ENCODE measurements at regions not wholly inside any gene's neighbourhood (a gene's known extent, or its start where the extent isn't known, plus 50 kb on each side); places are given as distances from the start of the nearest gene placed in this dataset.

GRCh38 chr18:10234912-10235660 lies 219.3 kb upstream of the APCDD1 start:
- no peak overlapping the region for H2AK5ac ChIP-seq (ENCODE audit: low read depth, low read length)
- H3K56ac ChIP-seq (ENCODE audit: extremely low read depth, insufficient read depth, low read length): no peak overlapping the region
- no peak overlapping the region for H4K91ac ChIP-seq (ENCODE audit: insufficient read depth, low read depth, low read length)
- H3K4me2 ChIP-seq (ENCODE audit: low read depth, low read length): peak overlapping the region; percentile 18; the same call in 1 of the 2 replicates
- dilution Hi-C loops (cut with HindIII; ENCODE audit: low sequenced_read_pairs, unreplicated experiment): no loop called here
- in situ Hi-C loops (cut with MboI; ENCODE audit: low sequenced_read_pairs): no loop called here
- H3K36me3 ChIP-seq (ENCODE audit: control insufficient read depth, insufficient read depth, low read length): no peaks in the 10 kb centered on the region
- H3K23ac ChIP-seq (ENCODE audit: low read depth, low read length): no peak overlapping the region
- no peaks in the 10 kb centered on the region for H4K20me1 ChIP-seq (ENCODE audit: insufficient read depth, low read length)
- no peak overlapping the region for H3K9ac ChIP-seq (ENCODE audit: low read depth, low read length)
- H4K8ac ChIP-seq (ENCODE audit: low read depth in 2 of 2, low read length in 2 of 2): no peak overlapping the region
- H3K9me3 ChIP-seq (ENCODE audit: control insufficient read depth, insufficient read depth, low read length): peaks cover under 1% of the 10 kb centered on the region
- no peak overlapping the region for H3K4me3 ChIP-seq (ENCODE audit: insufficient read depth, low read depth, low read length)
- 0% methylated on average over 2 of the region's 6 CpGs; no CpG with 5 or more reads in 1 of the 2 experiments for WGBS, 2 experiments (ENCODE audit: extremely low coverage in 2 of 2, insufficient read length in 1 of 2)
- H3K27ac ChIP-seq (ENCODE audit: insufficient read depth, low read length): peak overlapping the region; percentile 59; the same call in 1 of the 2 replicates
- 0 out of 2 replicates have a peak overlapping the region, but pooled peaks have one; percentile 8 for H3K14ac ChIP-seq (replicated peaks; ENCODE audit: low read depth, low read length)
- H3K9me1 ChIP-seq (ENCODE audit: insufficient read depth, low read length): peaks cover 3% of the 10 kb centered on the region; the same call in 1 of the 2 replicates
- no peak overlapping the region; the same call in 1 of the 2 replicates for H4K5ac ChIP-seq (ENCODE audit: low read depth, low read length)
- H3K4me1 ChIP-seq (ENCODE audit: control insufficient read depth, insufficient read depth, low read length): peaks cover 9% of the 10 kb centered on the region
- H3K4ac ChIP-seq (ENCODE audit: low read depth, low read length): no peak overlapping the region
- ChIA-PET CTCF (interaction anchor here (0.5 kb wide), 1 partner anchor 248 kb away, joined by 3 read pairs; no protein-coding TSS in a partner anchor), POLR2A (ENCODE audit: unreplicated experiment) (no interaction called here)
- H2BK120ac ChIP-seq (ENCODE audit: low read depth, low read length): no peak overlapping the region
- no TSS peak for BruUV-seq (replicated peaks)
- no peaks in the 10 kb centered on the region for H3K79me1 ChIP-seq (ENCODE audit: low read depth in 1 of 2, low read length in 2 of 2)
- peaks cover 3% of the 10 kb centered on the region; the same call in 1 of the 2 replicates for H3K27me3 ChIP-seq (ENCODE audit: control insufficient read depth, insufficient read depth, low read length)
- H2BK20ac ChIP-seq (ENCODE audit: low read depth, low read length): no peak overlapping the region
- H2AK9ac ChIP-seq (replicated peaks; ENCODE audit: low read depth, low read length, poor library complexity): no peak overlapping the region
- peak; percentile 85 for DNase-seq
- peak overlapping the region; percentile 3; the same call in 1 of the 2 replicates for H3K18ac ChIP-seq (ENCODE audit: low read depth, low read length)
- no peak for TF ChIP-seq ELK1 (IDR thresholded peaks at IDR 0.05; ENCODE audit: borderline replicate concordance, low read depth, low read length)
- TF ChIP-seq USF2 (IDR thresholded peaks at IDR 0.05; ENCODE audit: low read depth, low read length): no peak
- peak; percentile 98 for TF ChIP-seq CEBPB (IDR thresholded peaks at IDR 0.05; ENCODE audit: low read depth, low read length)
- TF ChIP-seq RCOR1 (IDR thresholded peaks at IDR 0.05; ENCODE audit: insufficient replicate concordance, low read length): peak; percentile 22
- TF ChIP-seq BHLHE40 (IDR thresholded peaks at IDR 0.05; ENCODE audit: low read depth, low read length): peak; percentile 31; the same call in 1 of the 2 replicates
- no peak overlapping the region for H2BK15ac ChIP-seq (ENCODE audit: low read depth, low read length)
- peak overlapping the region; percentile 26 for H2AFZ ChIP-seq (replicated peaks; ENCODE audit: low read length, poor library complexity)
- intact Hi-C loops (cut with micrococcal nuclease): loop anchor here (10.0 kb wide), 4 partner anchors 160 to 280 kb away; no protein-coding TSS in a partner anchor
- peak overlapping the region; percentile 7 for H2BK5ac ChIP-seq (ENCODE audit: low read depth, low read length, poor library complexity, severe bottlenecking)
- peak; percentile 88 for ATAC-seq (ENCODE audit: low read depth)

Measured in IMR-90 (cell line).